GM21447 (cell line): ENCODE measurements at regions not wholly inside any gene's neighbourhood (a gene's known extent, or its start where the extent isn't known, plus 50 kb on each side); places are given as distances from the start of the nearest gene placed in this dataset.

Experiments
- ATAC-seq: cut with Tn5 transposase; IDR thresholded peaks from one replicate; pipeline ENCODE4 v1.9.1; 2021; ENCODE audit not compliant: unreplicated experiment

DNA sequence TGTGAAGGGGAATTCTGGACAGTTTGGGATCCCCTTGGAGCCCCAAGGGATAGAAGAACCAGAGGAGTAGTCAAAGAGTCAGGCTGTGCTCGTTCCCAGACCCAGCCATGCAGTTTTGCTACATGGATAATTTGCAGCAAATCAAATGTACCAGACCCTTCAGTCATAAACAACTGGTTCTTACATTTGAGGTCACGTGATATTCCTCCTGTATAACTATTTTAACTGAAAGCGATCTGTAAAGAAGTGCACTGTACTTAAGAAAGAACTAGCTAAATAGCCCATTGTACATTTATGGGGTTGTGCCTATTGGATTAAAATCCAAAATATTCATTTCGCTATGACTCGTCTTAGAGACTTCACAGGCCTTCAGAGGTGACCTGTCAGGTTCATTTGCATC is 550.2 kb upstream of the TENM3 start:
- no peak for ATAC-seq

DNA sequence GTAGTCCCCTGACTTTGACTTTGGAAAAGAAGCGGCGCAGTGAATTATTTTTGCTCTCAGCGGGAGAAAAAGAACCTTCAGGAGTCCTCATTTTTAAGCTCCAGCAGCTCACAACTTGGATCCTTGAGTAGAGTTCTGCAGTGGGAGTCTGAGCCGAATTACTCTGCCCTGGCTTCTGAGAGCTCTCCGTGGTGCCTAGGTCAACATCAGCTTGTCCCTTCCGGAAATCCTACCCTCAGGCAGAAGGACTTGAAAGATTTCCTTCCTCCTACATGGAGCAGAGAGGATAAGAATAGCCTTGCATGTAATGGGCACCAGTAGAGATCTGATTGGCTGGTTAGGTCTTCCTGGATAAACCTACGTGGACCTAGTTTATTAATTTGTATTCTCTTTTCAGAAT is 549.7 kb upstream of the TENM3 start:
- ATAC-seq, result no peak

DNA sequence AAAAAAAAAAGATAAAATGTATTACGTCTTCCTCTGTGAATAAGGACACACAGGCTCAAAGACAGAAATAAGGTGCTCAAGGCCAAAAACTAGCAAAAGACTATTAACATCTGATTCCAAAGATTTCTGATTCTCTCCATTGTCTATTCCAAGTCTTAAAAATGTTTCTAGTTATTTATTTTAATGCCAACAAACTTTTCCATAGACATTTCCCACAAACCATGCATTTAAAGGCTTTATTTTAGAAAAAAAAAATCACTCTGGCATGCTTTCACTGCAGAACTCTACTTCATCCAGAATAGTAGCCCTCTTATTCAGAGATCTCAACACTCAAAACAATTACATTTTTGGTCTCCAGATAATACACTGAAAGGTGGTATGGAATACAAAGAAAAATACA is 545.0 kb upstream of the TENM3 start:
- no peak for ATAC-seq

DNA sequence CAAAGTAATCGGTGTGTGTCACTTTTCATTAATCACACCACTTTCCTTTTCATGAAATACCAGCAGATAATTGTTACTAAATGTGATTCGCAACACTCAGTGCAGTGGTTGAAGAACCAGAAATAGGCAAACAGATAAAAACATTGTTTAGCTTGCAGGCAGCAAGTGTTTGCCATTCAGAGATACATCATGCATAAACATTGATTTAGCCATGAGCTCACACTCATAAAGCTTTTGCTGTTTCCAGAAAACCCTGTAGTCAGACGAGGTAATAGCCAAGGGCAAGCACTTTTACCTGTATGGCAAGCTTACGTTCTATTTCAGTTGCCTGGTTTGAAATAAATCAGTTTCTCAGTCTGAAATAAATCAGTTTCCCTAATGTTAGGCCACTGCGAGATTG is 542.0 kb upstream of the TENM3 start:
- no peak for ATAC-seq

DNA sequence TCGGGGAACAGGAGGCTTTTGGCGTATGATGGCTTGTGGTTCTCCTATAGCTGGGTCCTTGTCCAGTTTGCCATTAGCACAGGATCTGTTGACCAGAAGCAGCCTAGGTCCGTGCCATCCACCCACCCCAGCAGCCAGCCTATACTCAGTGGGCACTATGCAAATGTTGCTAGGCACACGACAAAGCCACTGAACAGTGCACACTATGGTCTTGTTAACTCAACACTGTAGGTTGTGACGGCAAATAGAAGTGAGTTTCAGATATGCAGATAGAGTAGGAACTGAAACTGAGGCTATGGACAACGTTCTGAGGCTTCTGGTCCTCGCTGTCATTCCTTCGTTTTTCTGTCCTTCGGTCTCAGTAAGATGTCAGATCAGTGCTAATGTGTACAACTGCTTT is 541.3 kb upstream of the TENM3 start:
- ATAC-seq, result no peak

DNA sequence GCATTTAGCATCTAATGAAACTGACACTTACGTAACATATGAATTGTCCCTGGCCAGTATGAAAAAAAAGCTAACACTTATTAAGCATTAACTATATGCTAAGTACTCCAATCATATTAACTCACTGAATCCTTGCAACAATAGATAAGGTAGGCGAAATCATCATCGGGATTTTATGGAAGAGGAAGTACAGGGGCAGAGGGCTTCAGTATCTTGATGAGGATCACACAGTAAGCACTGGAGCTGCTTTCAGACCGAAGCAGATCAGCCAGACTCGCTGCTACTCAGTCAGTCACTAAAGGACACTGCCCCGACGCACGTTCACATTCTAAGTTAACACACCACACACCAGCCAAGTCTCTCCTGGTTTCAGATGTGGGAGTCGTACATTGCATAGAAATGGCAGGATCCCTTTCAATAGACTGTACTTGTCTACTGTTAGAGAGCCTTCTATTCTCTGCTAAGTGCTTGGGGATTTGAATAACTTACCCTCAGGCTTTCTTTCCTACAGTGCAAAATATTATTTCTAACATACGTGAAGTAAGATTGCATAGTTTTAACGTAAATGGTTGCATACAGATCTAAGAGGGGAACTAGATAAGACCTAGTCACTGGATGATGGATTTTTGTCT is 540.2 kb upstream of the TENM3 start:
- no peak for ATAC-seq

DNA sequence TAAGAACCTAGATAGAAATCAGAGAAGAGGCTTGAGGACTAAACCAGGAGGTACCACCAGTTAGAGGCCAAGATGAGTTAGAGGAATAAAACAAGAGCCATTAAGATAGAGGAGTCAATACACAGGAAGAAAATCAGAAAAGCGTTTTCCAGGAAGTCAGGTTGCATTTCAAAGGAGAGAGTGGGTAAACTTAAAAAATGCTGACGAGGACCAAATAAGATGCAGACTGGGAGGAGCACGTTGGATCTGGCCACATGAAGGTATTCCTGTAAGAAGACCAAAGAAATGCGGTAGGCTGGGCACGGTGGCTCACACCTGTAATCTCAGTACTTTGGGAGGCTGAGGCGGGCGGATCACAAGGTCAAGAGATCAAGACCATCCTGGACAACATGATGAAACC is 533.1 kb upstream of the TENM3 start:
- no peak for ATAC-seq

DNA sequence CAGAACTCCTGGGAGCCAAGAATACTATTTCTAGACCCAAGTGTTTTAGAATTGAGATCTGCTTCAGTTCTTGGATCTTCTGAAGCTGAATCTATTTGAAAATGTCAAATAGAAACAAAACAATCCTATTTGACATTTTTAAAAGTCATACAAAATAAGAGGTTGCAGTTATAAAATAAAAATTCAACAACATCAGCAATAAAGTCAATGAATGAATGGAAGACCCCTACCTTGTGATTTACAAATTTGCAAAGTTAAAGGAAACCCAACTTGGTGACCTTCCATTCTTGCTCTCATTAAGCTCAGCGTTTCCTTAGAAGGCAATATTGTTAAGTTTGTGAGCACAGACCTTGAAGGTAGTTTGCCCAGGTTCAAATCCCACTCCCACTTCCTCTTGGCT is 531.8 kb upstream of the TENM3 start:
- no peak for ATAC-seq

DNA sequence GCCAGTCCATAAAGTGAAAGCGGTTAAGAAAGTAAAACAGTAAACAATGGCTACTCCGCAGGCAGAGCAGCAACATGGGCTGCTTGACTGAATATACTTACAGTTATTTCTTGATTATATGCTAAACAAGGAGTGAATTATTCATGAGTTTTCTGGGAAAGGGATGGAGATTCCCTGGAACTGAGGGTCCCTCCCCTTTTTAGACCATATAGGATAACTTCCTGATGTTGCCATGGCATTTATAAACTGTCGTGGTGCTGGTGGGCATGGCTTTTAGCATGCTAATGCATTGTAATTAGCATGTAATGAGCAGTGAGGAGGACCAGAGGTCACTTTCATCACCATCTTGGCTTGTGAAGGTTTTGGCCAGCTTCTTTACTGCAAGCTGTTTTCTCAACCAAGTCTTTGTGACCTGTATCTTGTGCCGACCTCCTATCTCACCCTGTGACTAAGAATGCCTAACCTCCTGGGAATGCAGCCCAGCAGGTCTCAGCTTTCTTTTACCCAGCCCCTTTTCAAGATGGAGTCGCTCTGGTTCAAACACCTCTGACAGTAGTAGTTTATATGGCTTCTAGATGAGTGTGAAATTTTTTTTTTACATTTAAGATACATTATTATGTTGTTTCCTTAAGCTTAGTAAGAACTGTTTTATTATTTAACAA is 514.8 kb upstream of the TENM3 start:
- no peak for ATAC-seq

DNA sequence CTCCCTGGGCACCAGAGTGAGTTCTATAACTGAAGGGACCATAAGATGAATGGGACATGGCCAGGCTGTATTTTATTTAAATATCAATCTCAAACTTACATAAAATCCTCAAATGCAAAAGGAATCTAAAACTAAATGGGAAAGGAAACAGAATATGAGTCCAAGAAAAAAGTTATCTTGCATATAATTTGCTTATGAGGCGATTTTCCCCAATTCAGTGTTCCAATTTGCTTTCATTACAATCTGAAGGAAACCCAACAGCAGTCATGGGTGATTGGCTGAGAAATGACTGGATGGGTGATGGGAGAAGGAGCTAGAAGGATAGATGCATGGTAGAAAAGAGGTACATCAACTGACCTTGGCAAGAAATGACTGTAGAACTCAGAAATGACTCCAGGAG is 511.3 kb upstream of the TENM3 start:
- no peak for ATAC-seq

DNA sequence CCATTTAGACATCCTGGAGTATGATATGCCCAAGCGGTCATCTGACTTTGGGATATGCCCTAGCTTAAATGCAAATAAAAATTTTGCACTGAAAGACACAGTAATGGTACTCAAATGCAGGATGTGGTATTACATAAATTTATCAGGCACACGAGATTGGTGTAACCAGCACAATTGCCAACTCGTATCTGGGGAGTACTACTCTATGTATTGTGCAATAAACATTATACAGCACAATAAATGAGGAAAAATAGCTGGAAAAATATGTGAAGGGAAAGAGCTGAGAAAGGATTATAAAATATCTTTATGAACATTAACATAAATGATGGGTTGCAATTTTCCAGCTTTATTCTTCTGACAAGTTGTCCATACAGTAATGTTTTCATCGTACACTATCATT is 505.5 kb upstream of the TENM3 start:
- ATAC-seq, result no peak

DNA sequence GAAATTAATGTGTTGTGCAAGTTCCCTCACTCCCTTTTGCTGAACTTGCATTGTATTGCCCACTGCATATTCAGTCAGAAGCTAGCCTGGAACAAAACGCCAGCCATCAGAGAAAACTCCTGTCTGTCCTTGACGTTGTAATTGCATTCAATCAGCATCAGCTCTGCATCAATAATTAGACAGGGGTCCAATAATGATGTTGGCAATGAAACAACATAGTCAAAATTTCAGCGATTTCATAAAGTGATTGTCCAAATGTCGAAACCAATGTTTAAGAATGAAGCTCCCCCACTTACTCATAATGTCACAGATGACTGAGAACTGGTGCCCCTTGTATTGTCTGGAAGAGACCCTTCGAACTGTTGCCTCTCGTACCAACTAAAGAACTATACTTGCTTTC is 504.2 kb upstream of the TENM3 start:
- no peak for ATAC-seq

DNA sequence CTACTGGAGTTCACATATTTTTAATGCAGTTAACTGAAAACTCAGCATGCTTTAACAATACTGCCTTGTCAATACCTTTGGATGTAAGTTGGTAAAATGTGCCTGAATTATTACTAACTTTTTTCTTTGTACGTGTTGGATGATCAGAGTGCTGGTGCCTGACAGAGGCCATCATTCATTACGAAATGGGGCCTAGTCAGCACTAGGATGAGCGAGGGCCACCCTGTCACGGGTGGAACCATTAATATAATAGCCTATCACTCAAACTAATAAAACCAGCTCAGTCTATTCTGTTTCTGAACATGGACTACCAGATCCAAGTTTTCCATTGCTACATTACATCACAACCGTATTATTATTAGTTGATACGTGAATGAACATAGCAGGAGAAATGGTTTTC is 501.7 kb upstream of the TENM3 start:
- no peak for ATAC-seq

DNA sequence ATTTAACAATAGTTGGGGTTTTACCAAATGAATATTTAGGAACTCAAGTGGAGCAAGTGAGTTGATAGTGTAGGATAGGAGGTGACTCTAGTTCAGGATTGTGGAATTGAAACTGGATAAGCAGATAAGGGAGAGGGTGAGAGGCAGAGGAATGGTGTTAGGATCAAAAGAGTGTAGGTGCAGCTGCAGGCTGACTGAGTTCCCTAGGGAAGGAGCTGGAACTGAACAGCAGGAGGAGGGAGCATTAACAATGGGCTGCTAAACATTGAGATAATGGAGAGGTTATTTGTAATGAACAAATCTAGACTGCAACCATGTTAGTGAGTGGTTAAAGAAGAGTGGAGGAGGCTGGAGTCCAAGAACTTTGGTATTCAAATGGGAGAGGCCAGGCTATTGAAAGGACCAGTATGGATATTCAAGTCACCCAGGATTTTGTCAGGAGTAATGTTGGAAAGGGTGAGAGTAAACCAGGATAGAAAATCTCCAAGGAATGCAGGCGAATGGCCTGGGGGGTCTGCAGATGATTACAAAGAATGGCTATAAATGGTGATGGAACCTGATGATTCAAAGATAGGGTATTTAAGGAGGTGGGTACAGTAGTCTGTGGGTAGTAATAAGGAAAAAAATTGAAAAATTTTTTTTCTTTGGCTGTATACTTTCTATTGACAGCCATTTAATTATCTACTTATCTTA is 497.1 kb upstream of the TENM3 start:
- no peak for ATAC-seq

DNA sequence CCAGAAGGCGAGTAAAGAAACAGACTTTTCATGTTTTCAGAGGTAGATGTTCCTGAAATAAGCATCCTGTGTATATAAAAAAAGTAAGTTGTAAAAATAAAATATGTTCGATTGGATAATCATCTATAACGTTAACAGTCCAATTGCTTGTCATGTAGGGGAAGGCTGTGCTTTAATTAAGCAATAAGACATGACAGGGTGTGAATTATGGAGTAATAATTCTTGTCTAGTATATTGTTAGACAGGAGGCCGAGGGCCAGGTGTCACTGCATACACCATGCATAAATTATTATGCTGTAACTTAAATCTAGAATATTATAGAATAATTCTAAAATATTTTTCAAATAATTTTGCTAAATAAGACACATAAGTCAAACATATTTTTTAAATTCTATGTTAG is 494.6 kb upstream of the TENM3 start:
- no peak for ATAC-seq

DNA sequence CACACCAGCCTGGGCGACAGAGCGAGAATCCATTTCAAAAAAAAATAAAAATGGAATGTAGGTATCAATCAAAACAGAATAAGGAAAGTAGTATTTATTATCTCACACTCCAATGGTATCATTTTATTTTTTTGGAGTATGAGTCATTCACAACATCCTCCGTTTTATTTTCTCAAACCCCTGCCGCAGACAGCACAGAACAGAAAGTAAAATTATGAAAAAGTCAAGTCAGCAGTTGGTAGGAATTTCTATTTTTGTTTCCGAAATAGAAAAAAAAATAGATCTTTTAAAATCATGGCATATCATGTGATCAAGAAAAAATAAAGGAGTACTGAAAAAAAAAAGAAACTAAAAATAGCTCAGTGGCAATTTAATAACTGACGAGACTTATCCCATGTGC is 490.7 kb upstream of the TENM3 start:
- no peak for ATAC-seq

DNA sequence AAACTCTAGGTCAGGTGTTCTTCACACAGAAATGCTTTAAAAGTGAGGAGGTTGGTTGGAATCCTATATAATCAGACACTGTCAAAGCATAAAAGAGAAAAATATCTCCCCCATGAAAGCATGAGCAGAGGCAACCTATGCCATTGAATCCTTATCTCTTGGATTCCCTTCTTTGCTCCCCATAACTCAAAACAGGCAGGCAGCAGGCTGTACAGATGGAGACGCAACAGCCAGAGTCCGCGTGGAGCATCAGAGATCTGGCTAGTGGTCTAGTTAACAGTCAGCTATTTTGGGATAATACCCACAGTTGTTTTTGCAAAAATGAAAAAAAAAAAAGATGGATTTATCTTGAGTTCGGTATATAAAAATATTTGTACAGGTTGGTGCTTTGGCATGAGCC is 490.0 kb upstream of the TENM3 start:
- ATAC-seq, result no peak

DNA sequence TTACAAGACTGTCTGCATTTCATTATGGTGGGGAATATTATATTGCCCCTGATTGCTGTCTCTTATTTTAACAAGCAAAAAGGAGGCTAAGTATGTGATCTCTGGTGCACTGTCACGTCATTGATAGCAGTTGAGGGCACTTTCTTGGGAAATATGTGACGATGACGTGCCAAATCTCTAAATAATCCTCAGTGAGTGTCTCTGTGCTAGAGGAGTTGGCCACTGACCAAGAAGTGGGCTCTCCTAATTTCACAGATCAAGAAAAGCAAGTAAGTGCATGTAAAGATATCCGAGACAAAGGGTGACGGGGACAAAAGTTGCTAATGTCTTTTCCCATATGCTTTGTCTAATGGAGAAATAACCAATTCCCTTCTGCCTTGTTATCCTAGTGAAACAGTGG is 487.4 kb upstream of the TENM3 start:
- ATAC-seq, result no peak

DNA sequence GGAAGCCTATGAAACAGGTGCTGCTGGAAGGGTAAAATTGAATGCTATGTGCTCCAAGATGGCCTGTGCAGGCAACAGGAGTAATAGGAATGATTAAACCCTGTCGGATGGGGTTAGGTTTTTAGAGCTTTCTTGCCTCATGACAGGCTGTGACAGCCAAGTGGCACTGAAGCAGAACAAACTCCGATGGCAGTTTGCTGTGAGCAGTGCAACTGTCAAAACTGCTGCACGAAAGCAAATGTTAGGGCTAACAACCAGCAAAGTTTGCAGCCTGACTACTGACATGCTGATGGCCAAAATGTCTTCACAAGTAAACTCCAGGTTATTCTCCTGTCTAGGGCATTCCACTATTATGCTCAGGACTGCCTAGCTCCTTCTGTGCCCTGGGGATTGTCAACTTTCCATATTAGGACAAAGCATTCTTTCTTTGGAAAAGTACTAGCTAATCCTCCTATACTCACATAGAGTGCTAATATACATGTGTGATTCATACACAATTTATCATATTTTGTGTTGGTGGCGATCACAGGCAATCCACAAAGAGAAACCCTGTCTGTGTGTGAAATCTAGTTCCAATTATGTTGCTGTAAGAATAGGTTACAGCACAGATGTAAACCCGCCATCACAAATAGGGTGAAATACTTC is 486.6 kb upstream of the TENM3 start:
- ATAC-seq, result no peak

DNA sequence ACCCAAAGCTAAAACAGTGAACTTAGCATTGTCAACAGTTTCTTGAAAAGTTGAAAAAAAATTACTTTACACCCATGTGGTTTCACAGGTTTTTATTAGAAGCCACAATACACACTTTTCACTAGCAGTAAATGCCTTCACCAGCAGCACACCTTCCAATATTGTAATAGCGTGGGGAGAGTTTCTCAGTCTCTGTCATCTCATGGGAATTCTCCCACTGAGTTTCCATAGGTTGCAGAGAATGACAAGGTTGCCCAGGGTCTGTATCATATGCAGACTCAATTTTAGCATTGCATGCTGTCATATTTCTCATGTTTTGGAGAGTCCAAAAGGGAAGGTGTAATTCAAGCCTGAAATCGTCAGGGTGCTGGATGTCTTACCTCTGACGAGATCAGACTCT is 486.1 kb upstream of the TENM3 start:
- no peak for ATAC-seq

DNA sequence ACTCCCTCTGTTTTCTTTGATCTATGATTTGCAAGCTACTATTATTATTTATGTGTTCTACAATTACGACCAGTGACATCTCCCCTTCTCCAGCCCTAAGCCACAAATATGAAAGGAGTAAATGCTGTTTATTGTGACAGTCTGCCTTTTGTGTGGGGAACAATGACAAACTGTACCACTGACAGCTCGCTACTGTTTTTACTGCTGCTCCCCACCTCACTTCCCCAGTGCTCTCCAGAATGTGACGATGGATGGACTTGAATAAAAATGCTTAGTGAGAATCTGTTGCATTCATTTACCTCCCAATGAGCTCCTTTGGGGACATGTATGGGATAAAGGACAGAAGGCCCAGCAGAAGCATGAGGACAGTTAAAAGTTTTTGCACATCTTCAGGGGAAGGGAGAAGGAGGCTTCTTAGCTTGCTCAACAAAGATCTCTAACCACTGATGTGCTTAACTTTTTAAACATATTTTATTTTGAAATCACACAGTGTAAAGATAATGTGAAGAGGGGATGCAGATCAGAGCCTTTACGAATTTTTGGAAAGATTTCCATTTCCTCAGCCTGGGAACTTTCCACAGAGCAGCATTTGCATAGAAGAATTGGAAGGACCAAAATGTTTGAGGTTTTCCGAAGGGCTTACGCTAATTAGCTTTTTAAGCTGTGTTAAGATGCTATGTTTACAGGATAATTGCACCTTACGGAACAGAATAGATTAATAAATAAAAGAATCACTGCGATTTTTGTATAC is 485.1 kb upstream of the TENM3 start:
- no peak for ATAC-seq
